B cell (primary cell): ENCODE measurements at regions not wholly inside any gene's neighbourhood (a gene's known extent, or its start where the extent isn't known, plus 50 kb on each side); places are given as distances from the start of the nearest gene placed in this dataset.

Source experiments
- ATAC-seq: fragments of 200-7000 bp; cut with Tn5 transposase; one replicate; pipeline ENCODE4 v1.10.0; 2021; ENCODE audit warnings: low read depth, mild to moderate bottlenecking, moderate number of reproducible peaks, moderate library complexity
- CTCF ChIA-PET: fragments of 350-600 bp; sonication (Branson Sonifier 250); formaldehyde crosslinking; loops from one replicate; lab custom pipeline; 2021; ENCODE audit warnings: antibody characterized with exemption, inconsistent platforms; lab: Charles Lee
- POLR2A ChIA-PET: fragments of 350-600 bp; sonication (Branson Sonifier 250); formaldehyde crosslinking; loops from one replicate; lab custom pipeline; 2021; ENCODE audit warnings: antibody characterized with exemption; lab: Charles Lee
- DNase-seq: peaks from one replicate; pipeline ENCODE4 v3.0.0; 2013
- H2AFZ ChIP-seq: 2 replicates; pipeline ENCODE4 v1.6.1; 2012; ENCODE audit warnings: mild to moderate bottlenecking, low read depth, low read length; ENCODE audit not compliant: insufficient read depth, poor library complexity, severe bottlenecking
- H3K27ac ChIP-seq, 2 donors: 1 replicate in 1 of 2; 2 replicates in 1 of 2; pipeline ENCODE4 v1.5.1; 2012 to 2013; ENCODE audit warnings: low read length in 2 of 2, mild to moderate bottlenecking in 2 of 2, moderate library complexity in 1 of 2
- H3K27me3 ChIP-seq, 4 experiments: fragments of 200-600 bp in 1 of 4; sonication (generic) in 1 of 4; replicated peaks in 1 of 4; 1 replicate in 2 of 4; 2 replicates in 2 of 4; pipeline versions ENCODE4 v1.6.1 to v1.7.0; 2013 to 2016; ENCODE audit warnings: low read length in 3 of 4, mild to moderate bottlenecking in 2 of 4, mixed read lengths in 1 of 4, moderate library complexity in 1 of 4; ENCODE audit not compliant: insufficient read depth in 4 of 4, control insufficient read depth in 3 of 4; ENCODE audit errors: control extremely low read depth in 1 of 4
- H3K36me3 ChIP-seq, 2 experiments: replicated peaks in 1 of 2; 1 replicate in 1 of 2; 2 replicates in 1 of 2; pipeline versions ENCODE4 v1.6.1 to v1.7.1; 2013; ENCODE audit warnings: low read length in 1 of 2; ENCODE audit not compliant: insufficient read depth in 2 of 2, control insufficient read depth in 1 of 2; ENCODE audit errors: control extremely low read depth in 1 of 2, extremely low read depth in 1 of 2
- H3K4me1 ChIP-seq, 2 donors: fragments of 200-600 bp in 1 of 2; sonication (generic) in 1 of 2; 1 replicate in 1 of 2; 2 replicates in 1 of 2; pipeline versions ENCODE4 v1.5.1 to v1.6.1; 2013 to 2017; ENCODE audit warnings: low read length in 2 of 2; ENCODE audit not compliant: control insufficient read depth in 2 of 2, insufficient read depth in 2 of 2
- H3K4me2 ChIP-seq: replicated peaks from 2 replicates; pipeline ENCODE3; 2012; ENCODE audit warnings: mild to moderate bottlenecking, low read depth, low read length; ENCODE audit not compliant: poor library complexity, severe bottlenecking
- H3K4me3 ChIP-seq, 5 experiments: fragments of 200-600 bp in 1 of 5; sonication (generic) in 1 of 5; 1 replicate in 3 of 5; 2 replicates in 2 of 5; pipeline versions ENCODE4 v1.5.1 to v1.7.0; 2011 to 2016; ENCODE audit warnings: low read length in 4 of 5, mild to moderate bottlenecking in 4 of 5, low read depth in 2 of 5, control low read depth in 1 of 5, moderate library complexity in 1 of 5; ENCODE audit not compliant: insufficient read depth in 1 of 5; ENCODE audit errors: control extremely low read depth in 1 of 5, extremely low read depth in 1 of 5
- H3K79me2 ChIP-seq: fragments of 200-600 bp; sonication (generic); one replicate; pipeline ENCODE4 v1.6.0; 2016; ENCODE audit warnings: low read length; ENCODE audit not compliant: control insufficient read depth, insufficient read depth
- H3K9ac ChIP-seq: fragments of 200-600 bp; sonication (generic); 2 replicates; pipeline ENCODE4 v1.6.1; 2017; ENCODE audit warnings: mild to moderate bottlenecking, low read length, moderate library complexity
- H3K9me3 ChIP-seq, 3 donors: one replicate each; pipeline versions ENCODE4 v1.6.1 to v1.7.1; 2013; ENCODE audit warnings: low read length in 2 of 3; ENCODE audit not compliant: control insufficient read depth in 2 of 3, insufficient read depth in 1 of 3; ENCODE audit errors: control extremely low read depth in 1 of 3
- H4K20me1 ChIP-seq: 2 replicates; pipeline ENCODE4 v1.6.0; 2012; ENCODE audit warnings: mild to moderate bottlenecking, low read length; ENCODE audit not compliant: insufficient read depth, control insufficient read depth, poor library complexity, severe bottlenecking
- H3K27ac Mint-ChIP-seq: one replicate; pipeline ENCODE4 v1.8.0; 2021; ENCODE audit warnings: mixed read lengths
- H3K27me3 Mint-ChIP-seq: one replicate; pipeline ENCODE4 v1.8.0; 2021; ENCODE audit warnings: mixed read lengths
- H3K4me1 Mint-ChIP-seq: one replicate; pipeline ENCODE4 v1.8.0; 2021; ENCODE audit warnings: mixed read lengths
- H3K4me3 Mint-ChIP-seq: one replicate; pipeline ENCODE4 v1.8.0; 2021; ENCODE audit warnings: mixed read lengths
- H3K9me3 Mint-ChIP-seq: one replicate; pipeline ENCODE4 v1.8.0; 2022; ENCODE audit warnings: mixed read lengths; ENCODE audit not compliant: insufficient read depth
- EZH2 ChIP-seq: IDR thresholded peaks from 2 replicates; pipeline ENCODE4 v1.6.1; 2012; ENCODE audit warnings: borderline replicate concordance, low read depth, mild to moderate bottlenecking, moderate library complexity, low read length; ENCODE audit not compliant: insufficient read depth, poor library complexity, severe bottlenecking
- WGBS: methylation state at CpG from one replicate; pipeline ENCODE4 v1.1.5; 2013; ENCODE audit warnings: missing lambda C conversion rate; ENCODE audit not compliant: insufficient coverage; 5-methylcytosine and 5-hydroxymethylcytosine counted together
- intact Hi-C: fragments of 100-400 bp; cut with micrococcal nuclease; formaldehyde crosslinking; loops from one replicate; pipeline ENCODE4 v1.10.0; 2022
- TF ChIP-seq, protein P1 (sequence below): fragments of 200-600 bp; IDR thresholded peaks from one replicate; pipeline ENCODE4 v1.8.0; 2022; ENCODE audit warnings: antibody characterized with exemption, mild to moderate bottlenecking

DNA sequence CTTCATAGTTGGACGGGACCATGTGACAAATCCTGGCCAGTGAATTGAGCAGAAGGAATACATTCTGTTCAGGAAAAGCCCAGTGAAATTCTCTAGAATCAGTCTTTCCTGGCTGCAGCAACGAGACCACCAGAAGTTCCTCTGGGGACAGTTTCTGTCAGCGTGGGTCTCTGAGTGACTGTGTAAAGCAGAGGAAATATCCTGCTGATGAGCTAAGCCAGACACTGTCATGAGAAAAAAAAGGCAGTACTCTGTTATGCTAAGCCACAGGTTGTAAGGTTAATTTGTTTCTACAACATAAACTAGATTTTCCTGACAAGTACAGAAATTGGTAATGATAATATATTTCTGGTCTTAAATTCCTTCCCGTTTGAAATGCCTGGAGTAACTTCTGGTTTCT lies 664.4 kb downstream of the LMO4 start:
- Mint-ChIP-seq H3K9me3 (no peaks in the 10 kb centered on the region), H3K27ac (no peak overlapping the region), H3K27me3 (peaks cover 3% of the 10 kb centered on the region), H3K4me1 (no peaks in the 10 kb centered on the region), H3K4me3 (no peak overlapping the region)
- Histone ChIP-seq H3K9me3 (no peaks in the 10 kb centered on the region), H3K27ac (no peak overlapping the region), H3K4me3 (no peak overlapping the region), H4K20me1 (no peaks in the 10 kb centered on the region), H3K79me2 (no peaks in the 10 kb centered on the region), H3K4me2 (no peak overlapping the region), H2AFZ (no peak overlapping the region), H3K27me3 (peaks cover 0 to 4% (median 0%) of the 10 kb centered on the region in 4 experiments), H3K4me1 (no peaks in the 10 kb centered on the region), H3K9ac (no peak overlapping the region), H3K36me3 (no peaks in the 10 kb centered on the region)
- TF ChIP-seq, protein P1, sequence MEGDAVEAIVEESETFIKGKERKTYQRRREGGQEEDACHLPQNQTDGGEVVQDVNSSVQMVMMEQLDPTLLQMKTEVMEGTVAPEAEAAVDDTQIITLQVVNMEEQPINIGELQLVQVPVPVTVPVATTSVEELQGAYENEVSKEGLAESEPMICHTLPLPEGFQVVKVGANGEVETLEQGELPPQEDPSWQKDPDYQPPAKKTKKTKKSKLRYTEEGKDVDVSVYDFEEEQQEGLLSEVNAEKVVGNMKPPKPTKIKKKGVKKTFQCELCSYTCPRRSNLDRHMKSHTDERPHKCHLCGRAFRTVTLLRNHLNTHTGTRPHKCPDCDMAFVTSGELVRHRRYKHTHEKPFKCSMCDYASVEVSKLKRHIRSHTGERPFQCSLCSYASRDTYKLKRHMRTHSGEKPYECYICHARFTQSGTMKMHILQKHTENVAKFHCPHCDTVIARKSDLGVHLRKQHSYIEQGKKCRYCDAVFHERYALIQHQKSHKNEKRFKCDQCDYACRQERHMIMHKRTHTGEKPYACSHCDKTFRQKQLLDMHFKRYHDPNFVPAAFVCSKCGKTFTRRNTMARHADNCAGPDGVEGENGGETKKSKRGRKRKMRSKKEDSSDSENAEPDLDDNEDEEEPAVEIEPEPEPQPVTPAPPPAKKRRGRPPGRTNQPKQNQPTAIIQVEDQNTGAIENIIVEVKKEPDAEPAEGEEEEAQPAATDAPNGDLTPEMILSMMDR: no peak
- no peak for TF ChIP-seq EZH2
- ChIA-PET CTCF (no interaction called here), POLR2A (no interaction called here)
- intact Hi-C loops: no loop called here
- DNase-seq (no peak), ATAC-seq (no peak)
- 100% methylated on average over 3 of the region's 4 CpGs for WGBS

DNA sequence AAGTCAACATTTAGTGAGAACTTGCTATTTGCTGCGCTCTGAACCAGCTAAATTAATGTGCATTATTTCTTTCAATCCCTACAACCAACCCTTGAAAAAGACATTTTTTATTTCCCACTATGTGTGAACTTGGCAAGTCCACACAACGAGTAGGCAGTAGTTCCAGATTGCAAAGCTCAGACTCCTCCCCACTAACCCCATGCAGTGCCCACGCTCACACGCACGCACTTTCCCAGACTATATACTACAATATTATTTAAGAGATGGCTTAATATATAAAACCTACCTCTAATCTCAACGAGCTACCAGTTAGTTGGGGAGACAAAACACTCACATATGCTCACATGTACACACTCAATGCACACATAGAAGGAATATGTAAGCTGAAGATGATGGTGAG lies 671.2 kb downstream of the LMO4 start:
- Histone ChIP-seq H3K27ac (no peak overlapping the region), H3K79me2 (no peaks in the 10 kb centered on the region), H3K4me2 (no peak overlapping the region), H4K20me1 (no peaks in the 10 kb centered on the region), H3K36me3 (no peaks in the 10 kb centered on the region), H3K27me3 (peaks cover 0 to 6% (median 0%) of the 10 kb centered on the region in 4 experiments), H3K4me3 (no peak overlapping the region), H3K9me3 (peaks cover 0 to 1% (median 0%) of the 10 kb centered on the region in 3 donors), H2AFZ (no peak overlapping the region), H3K9ac (no peak overlapping the region), H3K4me1 (no peaks in the 10 kb centered on the region)
- no peak for ATAC-seq
- ChIA-PET POLR2A (no interaction called here), CTCF (interaction anchor here (1.3 to 1.7 kb wide), 3 partner anchors 10 to 707 kb away, joined by 3 to 4 read pairs (median 3); no protein-coding TSS in a partner anchor)
- TF ChIP-seq EZH2: no peak
- TF ChIP-seq, protein P1: no peak
- no peaks in the 10 kb centered on the region for H3K9me3 Mint-ChIP-seq
- no peak overlapping the region for H3K4me3 Mint-ChIP-seq
- 100% methylated on average over 1 of the region's 6 CpGs for WGBS
- peaks cover 12% of the 10 kb centered on the region for H3K27me3 Mint-ChIP-seq
- H3K27ac Mint-ChIP-seq: no peak overlapping the region
- no peaks in the 10 kb centered on the region for H3K4me1 Mint-ChIP-seq
- intact Hi-C loops: no loop called here
- DNase-seq: no peak
